HCT116 (cell line): ENCODE measurements at regions not wholly inside any gene's neighbourhood (a gene's known extent, or its start where the extent isn't known, plus 50 kb on each side); places are given as distances from the start of the nearest gene placed in this dataset.

Experiments
- ATAC-seq: fragments of 200-7000 bp; cut with Tn5 transposase; 2 replicates; pipeline ENCODE4 v1.9.1; 2020; ENCODE audit warnings: mild to moderate bottlenecking, moderate library complexity
- BruUV-seq: library from RNA; stranded (reverse); fragments of 400-500 nt; replicated peaks from 2 replicates; lab custom pipeline; 2021; lab: Mats Ljungman, UMichigan
- CTCF ChIA-PET: fragments of 300-600 bp; sonication (Branson Sonifier 250); formaldehyde crosslinking; loops from one replicate; lab custom pipeline; 2021; ENCODE audit warnings: antibody characterized with exemption; lab: Charles Lee
- POLR2A ChIA-PET: fragments of 300-600, 350-600 bp; sonication (Branson Sonifier 250); formaldehyde crosslinking; loops from one replicate; lab custom pipeline; 2021; ENCODE audit warnings: antibody characterized with exemption; lab: Charles Lee
- RAD21 ChIA-PET, 2 experiments: fragments of 300-600 bp; sonication (Branson Sonifier 250); formaldehyde crosslinking; loops; one replicate each; lab custom pipeline; 2023; ENCODE audit warnings: low total read pairs in 2 of 2; ENCODE audit not compliant: uncharacterized antibody in 2 of 2, unreplicated experiment in 2 of 2, low non-redundant PET in 1 of 2; lab: Charles Lee
- DNase-seq: peaks from one replicate; pipeline ENCODE4 v3.0.0-alpha.2; 2010; ENCODE audit warnings: low read depth, low spot score
- H2AFZ ChIP-seq: fragments of 200-600 bp; shearing (Covaris generic), sonication (generic); 2 replicates; pipeline ENCODE4 v1.6.1; 2017; ENCODE audit warnings: low read depth, mixed run types, mixed read lengths, antibody characterized with exemption, low read length; ENCODE audit not compliant: poor library complexity, severe bottlenecking
- H3K27ac ChIP-seq: 2 replicates; pipeline ENCODE4 v1.5.1; 2012; ENCODE audit warnings: low read depth, low read length
- H3K27me3 ChIP-seq: fragments of 200-600 bp; sonication (generic); 2 replicates; pipeline ENCODE4 v1.6.1; 2016; ENCODE audit warnings: mixed run types, low read length, mixed read lengths; ENCODE audit not compliant: insufficient read depth
- H3K36me3 ChIP-seq, 2 experiments: fragments of 200-500 bp in 1 of 2; fragments of 200-600 bp in 1 of 2; sonication (Bioruptor generic) in 1 of 2; sonication (generic) in 1 of 2; 2 replicates each; pipeline versions ENCODE4 v1.5.1 to v1.6.1; 2014 to 2016; ENCODE audit warnings: low read length in 2 of 2, inconsistent platforms in 1 of 2, mixed read lengths in 1 of 2, mixed run types in 1 of 2; ENCODE audit not compliant: insufficient read depth in 2 of 2, control insufficient read depth in 1 of 2
- H3K4me1 ChIP-seq, 2 experiments: fragments of 200-600 bp in 1 of 2; sonication (generic) in 1 of 2; 2 replicates each; pipeline versions ENCODE4 v1.5.1 to v1.6.1; 2012 to 2017; ENCODE audit warnings: low read length in 2 of 2, inconsistent platforms in 1 of 2, mild to moderate bottlenecking in 1 of 2, mixed read lengths in 1 of 2, mixed run types in 1 of 2, moderate library complexity in 1 of 2; ENCODE audit not compliant: insufficient read depth in 2 of 2, control insufficient read depth in 1 of 2
- H3K4me2 ChIP-seq: fragments of 200-600 bp; sonication (generic); 2 replicates; pipeline ENCODE4 v1.6.1; 2017; ENCODE audit warnings: mixed run types, low read length, mixed read lengths
- H3K4me3 ChIP-seq, 2 experiments: fragments of 200-600 bp in 1 of 2; sonication (generic) in 1 of 2; replicated peaks in 1 of 2; 2 replicates each; pipeline ENCODE4 v1.5.1; 2011 to 2016; ENCODE audit warnings: low read length in 2 of 2, control low read depth in 1 of 2, low read depth in 1 of 2, mild to moderate bottlenecking in 1 of 2, mixed read lengths in 1 of 2, mixed run types in 1 of 2
- H3K79me2 ChIP-seq: fragments of 200-600 bp; sonication (generic); 2 replicates; pipeline ENCODE4 v1.6.1; 2017; ENCODE audit warnings: mild to moderate bottlenecking, mixed run types, low read length, moderate library complexity, mixed read lengths; ENCODE audit not compliant: insufficient read depth
- H3K9ac ChIP-seq: fragments of 200-600 bp; sonication (generic); 2 replicates; pipeline ENCODE4 v1.6.1; 2016; ENCODE audit warnings: low read length, mixed read lengths
- H3K9me2 ChIP-seq: fragments of 200-600 bp; sonication (generic), shearing (Covaris generic); 2 replicates; pipeline ENCODE4 v1.6.1; 2017; ENCODE audit warnings: mixed run types, mild to moderate bottlenecking, moderate library complexity; ENCODE audit not compliant: insufficient read depth
- H3K9me3 ChIP-seq, 2 experiments: fragments of 200-500 bp in 1 of 2; fragments of 200-600 bp in 1 of 2; sonication (Bioruptor generic) in 1 of 2; sonication (generic) in 1 of 2; 2 replicates each; pipeline ENCODE4 v1.6.1; 2014 to 2017; ENCODE audit warnings: low read length in 2 of 2, mixed read lengths in 2 of 2, inconsistent platforms in 1 of 2, low read depth in 1 of 2, mild to moderate bottlenecking in 1 of 2, mixed run types in 1 of 2, moderate library complexity in 1 of 2; ENCODE audit not compliant: control insufficient read depth in 1 of 2, insufficient read depth in 1 of 2
- H4K20me1 ChIP-seq: fragments of 200-600 bp; sonication (generic), shearing (Covaris generic); 2 replicates; pipeline ENCODE4 v1.6.1; 2017; ENCODE audit warnings: mixed run types, mild to moderate bottlenecking, moderate library complexity; ENCODE audit not compliant: insufficient read depth
- CEBPB ChIP-seq: IDR thresholded peaks from 2 replicates; pipeline ENCODE4 v1.6.1; 2012; ENCODE audit warnings: low read depth
- EGR1 ChIP-seq: IDR thresholded peaks from 2 replicates; pipeline ENCODE4 v1.6.1; 2012; ENCODE audit warnings: low read depth
- ELF1 ChIP-seq: IDR thresholded peaks from 2 replicates; pipeline ENCODE4 v1.6.1; 2012; ENCODE audit warnings: low read depth, borderline replicate concordance
- EZH2phosphoT487 ChIP-seq: fragments of 200-600 bp; IDR thresholded peaks from 2 replicates; pipeline ENCODE4 v1.6.1; 2018; ENCODE audit warnings: antibody characterized with exemption, borderline replicate concordance
- FOSL1 ChIP-seq: IDR thresholded peaks from 2 replicates; pipeline ENCODE4 v1.6.1; 2012; ENCODE audit warnings: low read depth
- JUND ChIP-seq: IDR thresholded peaks from 2 replicates; pipeline ENCODE4 v1.6.1; 2012
- POLR2A ChIP-seq: IDR thresholded peaks from 2 replicates; pipeline ENCODE4 v1.7.0; 2011; ENCODE audit warnings: borderline replicate concordance; ENCODE audit not compliant: insufficient read depth, insufficient read length; ENCODE audit errors: extremely low read depth
- POLR2AphosphoS5 ChIP-seq: IDR thresholded peaks from 2 replicates; pipeline ENCODE4 v1.6.1; 2011; ENCODE audit warnings: mild to moderate bottlenecking, low read depth, low read length, moderate library complexity
- SIN3A ChIP-seq: IDR thresholded peaks from 2 replicates; pipeline ENCODE4 v1.6.1; 2012; ENCODE audit warnings: low read depth
- SP1 ChIP-seq: IDR thresholded peaks from 2 replicates; pipeline ENCODE4 v1.6.1; 2012; ENCODE audit warnings: low read depth
- YY1 ChIP-seq: IDR thresholded peaks from 2 replicates; pipeline ENCODE4 v1.6.1; 2011; ENCODE audit warnings: low read length, low read depth, moderate library complexity, mild to moderate bottlenecking; ENCODE audit not compliant: insufficient replicate concordance; ENCODE audit errors: extremely low read depth
- ZFX ChIP-seq: fragments of 450-650 bp; IDR thresholded peaks from 2 replicates; pipeline ENCODE4 v1.6.1; 2017
- ZNF274 ChIP-seq: fragments of 200-500 bp; sonication (Bioruptor generic); IDR thresholded peaks from 2 replicates; pipeline ENCODE4 v1.6.1; 2014; ENCODE audit warnings: mild to moderate bottlenecking, low read depth, low read length, inconsistent platforms
- intact Hi-C: fragments of 100-400 bp; cut with micrococcal nuclease; formaldehyde crosslinking; loops from 2 replicates; pipeline ENCODE4 v1.10.0; 2022
- TF ChIP-seq, protein P1 (sequence below): IDR thresholded peaks from 2 replicates; pipeline ENCODE4 v1.6.1; 2012; ENCODE audit warnings: low read depth
- TF ChIP-seq, protein P2 (sequence below), 3 experiments: fragments of 200-600 bp in 1 of 3; sonication (generic) in 1 of 3; IDR thresholded peaks in 2 of 3; conservative IDR thresholded peaks in 1 of 3; 2 replicates each; pipeline ENCODE4 v1.5.1; 2012 to 2017; ENCODE audit warnings: low read depth in 2 of 3, low read length in 2 of 3, antibody characterized with exemption in 1 of 3, borderline replicate concordance in 1 of 3, control low read depth in 1 of 3, mild to moderate bottlenecking in 1 of 3, mixed read lengths in 1 of 3, mixed run types in 1 of 3, moderate library complexity in 1 of 3; ENCODE audit not compliant: insufficient read depth in 1 of 3
- TF ChIP-seq, protein P3 (sequence below): IDR thresholded peaks from 2 replicates; pipeline ENCODE4 v1.6.1; 2011; ENCODE audit warnings: mild to moderate bottlenecking, low read length, moderate library complexity; ENCODE audit not compliant: insufficient replicate concordance; ENCODE audit errors: extremely low read depth
- TF ChIP-seq, protein P4 (sequence below): IDR thresholded peaks from 2 replicates; pipeline ENCODE4 v1.6.1; 2012

DNA sequence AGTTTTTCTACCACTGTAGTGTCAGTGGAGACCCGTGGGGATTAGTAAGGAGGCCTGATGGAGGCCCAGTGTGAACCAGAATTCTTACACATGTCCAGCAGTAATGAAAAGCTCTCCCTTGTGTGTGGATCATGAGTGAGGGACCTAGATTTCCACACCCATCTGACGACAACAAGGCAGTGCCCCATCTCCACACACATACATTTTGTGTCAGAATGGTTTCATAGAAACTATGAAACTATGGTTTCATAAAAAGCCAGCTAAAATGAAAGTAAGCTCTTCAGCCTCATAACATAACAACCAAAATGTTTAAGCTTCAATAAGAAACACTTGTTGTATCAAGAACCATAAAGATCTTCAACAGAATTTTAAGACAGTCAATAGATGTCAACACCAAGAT lies 884.5 kb upstream of the ADGRL3 start:
- Histone ChIP-seq H2AFZ (no peak overlapping the region), H4K20me1 (no peaks in the 10 kb centered on the region), H3K9me2 (no peaks in the 10 kb centered on the region), H3K4me3 (no peak overlapping the region), H3K79me2 (no peaks in the 10 kb centered on the region), H3K27me3 (no peaks in the 10 kb centered on the region), H3K9me3 (peaks cover 3% of the 10 kb centered on the region in 2 experiments; a peak in 2 of 4 replicates), H3K36me3 (no peaks in the 10 kb centered on the region), H3K4me2 (no peak overlapping the region), H3K27ac (no peak overlapping the region), H3K4me1 (no peaks in the 10 kb centered on the region), H3K9ac (no peak overlapping the region)
- no peak for ATAC-seq
- BruUV-seq = no TSS peak
- TF ChIP-seq ZNF274 (no peak), JUND (no peak), POLR2A (no peak), EGR1 (no peak), FOSL1 (no peak), SIN3A (no peak), POLR2AphosphoS5 (no peak), YY1 (no peak), EZH2phosphoT487 (no peak), ZFX (no peak), ELF1 (no peak), SP1 (no peak), CEBPB (no peak)
- TF ChIP-seq, protein P1, sequence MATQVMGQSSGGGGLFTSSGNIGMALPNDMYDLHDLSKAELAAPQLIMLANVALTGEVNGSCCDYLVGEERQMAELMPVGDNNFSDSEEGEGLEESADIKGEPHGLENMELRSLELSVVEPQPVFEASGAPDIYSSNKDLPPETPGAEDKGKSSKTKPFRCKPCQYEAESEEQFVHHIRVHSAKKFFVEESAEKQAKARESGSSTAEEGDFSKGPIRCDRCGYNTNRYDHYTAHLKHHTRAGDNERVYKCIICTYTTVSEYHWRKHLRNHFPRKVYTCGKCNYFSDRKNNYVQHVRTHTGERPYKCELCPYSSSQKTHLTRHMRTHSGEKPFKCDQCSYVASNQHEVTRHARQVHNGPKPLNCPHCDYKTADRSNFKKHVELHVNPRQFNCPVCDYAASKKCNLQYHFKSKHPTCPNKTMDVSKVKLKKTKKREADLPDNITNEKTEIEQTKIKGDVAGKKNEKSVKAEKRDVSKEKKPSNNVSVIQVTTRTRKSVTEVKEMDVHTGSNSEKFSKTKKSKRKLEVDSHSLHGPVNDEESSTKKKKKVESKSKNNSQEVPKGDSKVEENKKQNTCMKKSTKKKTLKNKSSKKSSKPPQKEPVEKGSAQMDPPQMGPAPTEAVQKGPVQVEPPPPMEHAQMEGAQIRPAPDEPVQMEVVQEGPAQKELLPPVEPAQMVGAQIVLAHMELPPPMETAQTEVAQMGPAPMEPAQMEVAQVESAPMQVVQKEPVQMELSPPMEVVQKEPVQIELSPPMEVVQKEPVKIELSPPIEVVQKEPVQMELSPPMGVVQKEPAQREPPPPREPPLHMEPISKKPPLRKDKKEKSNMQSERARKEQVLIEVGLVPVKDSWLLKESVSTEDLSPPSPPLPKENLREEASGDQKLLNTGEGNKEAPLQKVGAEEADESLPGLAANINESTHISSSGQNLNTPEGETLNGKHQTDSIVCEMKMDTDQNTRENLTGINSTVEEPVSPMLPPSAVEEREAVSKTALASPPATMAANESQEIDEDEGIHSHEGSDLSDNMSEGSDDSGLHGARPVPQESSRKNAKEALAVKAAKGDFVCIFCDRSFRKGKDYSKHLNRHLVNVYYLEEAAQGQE = no peak
- TF ChIP-seq, protein P2, sequence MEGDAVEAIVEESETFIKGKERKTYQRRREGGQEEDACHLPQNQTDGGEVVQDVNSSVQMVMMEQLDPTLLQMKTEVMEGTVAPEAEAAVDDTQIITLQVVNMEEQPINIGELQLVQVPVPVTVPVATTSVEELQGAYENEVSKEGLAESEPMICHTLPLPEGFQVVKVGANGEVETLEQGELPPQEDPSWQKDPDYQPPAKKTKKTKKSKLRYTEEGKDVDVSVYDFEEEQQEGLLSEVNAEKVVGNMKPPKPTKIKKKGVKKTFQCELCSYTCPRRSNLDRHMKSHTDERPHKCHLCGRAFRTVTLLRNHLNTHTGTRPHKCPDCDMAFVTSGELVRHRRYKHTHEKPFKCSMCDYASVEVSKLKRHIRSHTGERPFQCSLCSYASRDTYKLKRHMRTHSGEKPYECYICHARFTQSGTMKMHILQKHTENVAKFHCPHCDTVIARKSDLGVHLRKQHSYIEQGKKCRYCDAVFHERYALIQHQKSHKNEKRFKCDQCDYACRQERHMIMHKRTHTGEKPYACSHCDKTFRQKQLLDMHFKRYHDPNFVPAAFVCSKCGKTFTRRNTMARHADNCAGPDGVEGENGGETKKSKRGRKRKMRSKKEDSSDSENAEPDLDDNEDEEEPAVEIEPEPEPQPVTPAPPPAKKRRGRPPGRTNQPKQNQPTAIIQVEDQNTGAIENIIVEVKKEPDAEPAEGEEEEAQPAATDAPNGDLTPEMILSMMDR (IDR thresholded peaks at IDR 0.05 in 2 of 3, conservative IDR thresholded peaks at IDR 0.05 in 1 of 3; ENCODE audit: borderline replicate concordance in 1 of 3, insufficient read depth in 1 of 3, low read depth in 2 of 3, low read length in 2 of 3) = no peak
- TF ChIP-seq, protein P3, sequence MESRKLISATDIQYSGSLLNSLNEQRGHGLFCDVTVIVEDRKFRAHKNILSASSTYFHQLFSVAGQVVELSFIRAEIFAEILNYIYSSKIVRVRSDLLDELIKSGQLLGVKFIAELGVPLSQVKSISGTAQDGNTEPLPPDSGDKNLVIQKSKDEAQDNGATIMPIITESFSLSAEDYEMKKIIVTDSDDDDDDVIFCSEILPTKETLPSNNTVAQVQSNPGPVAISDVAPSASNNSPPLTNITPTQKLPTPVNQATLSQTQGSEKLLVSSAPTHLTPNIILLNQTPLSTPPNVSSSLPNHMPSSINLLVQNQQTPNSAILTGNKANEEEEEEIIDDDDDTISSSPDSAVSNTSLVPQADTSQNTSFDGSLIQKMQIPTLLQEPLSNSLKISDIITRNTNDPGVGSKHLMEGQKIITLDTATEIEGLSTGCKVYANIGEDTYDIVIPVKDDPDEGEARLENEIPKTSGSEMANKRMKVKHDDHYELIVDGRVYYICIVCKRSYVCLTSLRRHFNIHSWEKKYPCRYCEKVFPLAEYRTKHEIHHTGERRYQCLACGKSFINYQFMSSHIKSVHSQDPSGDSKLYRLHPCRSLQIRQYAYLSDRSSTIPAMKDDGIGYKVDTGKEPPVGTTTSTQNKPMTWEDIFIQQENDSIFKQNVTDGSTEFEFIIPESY = no peak
- TF ChIP-seq, protein P4, sequence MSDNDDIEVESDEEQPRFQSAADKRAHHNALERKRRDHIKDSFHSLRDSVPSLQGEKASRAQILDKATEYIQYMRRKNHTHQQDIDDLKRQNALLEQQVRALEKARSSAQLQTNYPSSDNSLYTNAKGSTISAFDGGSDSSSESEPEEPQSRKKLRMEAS = no peak
- ChIA-PET POLR2A (no interaction called here), CTCF (no interaction called here), RAD21 (no interaction called here)
- intact Hi-C loops = no loop called here
- DNase-seq = no peak
